WERI-Rb-1 (cell line): ENCODE measurements at regions not wholly inside any gene's neighbourhood (a gene's known extent, or its start where the extent isn't known, plus 50 kb on each side); places are given as distances from the start of the nearest gene placed in this dataset.

Experiments used
- DNase-seq: peaks from one replicate; pipeline ENCODE4 v3.0.0-alpha.2; 2020
- H3K27ac ChIP-seq: fragments of 250-450 bp; sonication (Bioruptor Pico); 2 replicates; pipeline ENCODE4 v1.5.1; 2020; ENCODE audit warnings: mild to moderate bottlenecking, moderate library complexity
- H3K27me3 ChIP-seq: fragments of 250-450 bp; sonication (Bioruptor Pico); 2 replicates; pipeline ENCODE4 v1.5.1; 2021; ENCODE audit warnings: mild to moderate bottlenecking, low read depth, moderate library complexity; ENCODE audit not compliant: insufficient read depth, severe bottlenecking
- H3K36me3 ChIP-seq: fragments of 250-450 bp; sonication (Bioruptor Pico); 2 replicates; pipeline ENCODE4 v1.5.1; 2020; ENCODE audit warnings: mild to moderate bottlenecking, moderate library complexity
- H3K4me3 ChIP-seq: 2 replicates; pipeline ENCODE4 v1.5.1; 2011; ENCODE audit warnings: low read depth, mild to moderate bottlenecking, control low read depth, low read length
- H3K9me3 ChIP-seq: fragments of 250-450 bp; sonication (Bioruptor Pico); 2 replicates; pipeline ENCODE4 v1.5.1; 2021; ENCODE audit warnings: mild to moderate bottlenecking, moderate library complexity; ENCODE audit not compliant: severe bottlenecking
- CTCF ChIP-seq: IDR thresholded peaks from 2 replicates; pipeline ENCODE4 v1.5.1; 2011; ENCODE audit warnings: low read depth, mild to moderate bottlenecking, control low read depth, inconsistent platforms, low read length

GRCh38 chr9:24488896-24489295 is 56.8 kb downstream of the IZUMO3 start:
- no peaks in the 10 kb centered on the region for H3K27me3 ChIP-seq
- H3K9me3 ChIP-seq, result no peaks in the 10 kb centered on the region
- DNase-seq, result no peak
- no peaks in the 10 kb centered on the region for H3K36me3 ChIP-seq
- no peak overlapping the region for H3K27ac ChIP-seq
- no peak for TF ChIP-seq CTCF
- H3K4me3 ChIP-seq, result no peak overlapping the region

GRCh38 chr9:24487946-24488345 is 57.8 kb downstream of the IZUMO3 start:
- H3K9me3 ChIP-seq, result no peaks in the 10 kb centered on the region
- no peak overlapping the region for H3K4me3 ChIP-seq
- no peak for DNase-seq
- no peaks in the 10 kb centered on the region for H3K36me3 ChIP-seq
- no peak overlapping the region for H3K27ac ChIP-seq
- no peaks in the 10 kb centered on the region for H3K27me3 ChIP-seq
- no peak for TF ChIP-seq CTCF

- Histone ChIP-seq H3K4me3 (no peak overlapping the region), H3K36me3 (no peaks in the 10 kb centered on the region), H3K27ac (no peak overlapping the region), H3K27me3 (no peaks in the 10 kb centered on the region), H3K9me3 (no peaks in the 10 kb centered on the region)
- TF ChIP-seq CTCF, result no peak
- DNase-seq, result no peak
Measured at GRCh38 chr9:24487250-24487861, 58.3 kb downstream of the IZUMO3 start.

- DNase-seq, result no peak
- Histone ChIP-seq H3K4me3 (no peak overlapping the region), H3K9me3 (no peaks in the 10 kb centered on the region), H3K27ac (no peak overlapping the region), H3K27me3 (no peaks in the 10 kb centered on the region), H3K36me3 (no peaks in the 10 kb centered on the region)
- TF ChIP-seq CTCF, result no peak
Measured at GRCh38 chr9:24479361-24480059, 66.2 kb downstream of the IZUMO3 start.

- H3K4me3 ChIP-seq, result no peak overlapping the region
- no peak overlapping the region for H3K27ac ChIP-seq
- no peaks in the 10 kb centered on the region for H3K36me3 ChIP-seq
- no peak for TF ChIP-seq CTCF
- DNase-seq, result no peak
- peaks cover 3% of the 10 kb centered on the region for H3K27me3 ChIP-seq
- H3K9me3 ChIP-seq, result no peaks in the 10 kb centered on the region
Measured at GRCh38 chr9:24464319-24464951, 81.3 kb downstream of the IZUMO3 start.
